SU-DHL-6 (cell line): ENCODE measurements at regions not wholly inside any gene's neighbourhood (a gene's known extent, or its start where the extent isn't known, plus 50 kb on each side); places are given as distances from the start of the nearest gene placed in this dataset.

Experiments
- CTCF ChIP-seq: fragments of 200-600 bp; sonication (generic); IDR thresholded peaks from one replicate; pipeline ENCODE4 v1.5.1; 2017; ENCODE audit warnings: antibody characterized with exemption, mild to moderate bottlenecking, low read length, moderate library complexity; ENCODE audit not compliant: insufficient read depth, poor library complexity, severe bottlenecking
- EZH2phosphoT487 ChIP-seq: fragments of 200-600 bp; sonication (generic), shearing (Covaris generic); conservative IDR thresholded peaks from 2 replicates; pipeline ENCODE4 v1.6.1; 2018; ENCODE audit warnings: mild to moderate bottlenecking, antibody characterized with exemption, low read length, moderate library complexity, mixed read lengths

GRCh38 chr7:113805976-113806375, 112.8 kb downstream of the PPP1R3A start:
- no peak for TF ChIP-seq CTCF
- TF ChIP-seq EZH2phosphoT487: no peak
